Hypothalamus (tissue), 51 donors: ENCODE measurements at regions not wholly inside any gene's neighbourhood (a gene's known extent, or its start where the extent isn't known, plus 50 kb on each side); places are given as distances from the start of the nearest gene placed in this dataset.
A peak's percentile ranks its signal among the peaks of the same experiment; 100 is the strongest.
"Not testable (repeated sequence)": the region's sequence is repeated elsewhere in the genome, so short reads cannot be mapped to it uniquely, and the experiment has no call there.

ENCODE experiments used
- DNase-seq, 51 donors: peaks; one replicate each; lab custom pipeline; 2025; lab: John Stamatoyannopoulos, UW

DNA sequence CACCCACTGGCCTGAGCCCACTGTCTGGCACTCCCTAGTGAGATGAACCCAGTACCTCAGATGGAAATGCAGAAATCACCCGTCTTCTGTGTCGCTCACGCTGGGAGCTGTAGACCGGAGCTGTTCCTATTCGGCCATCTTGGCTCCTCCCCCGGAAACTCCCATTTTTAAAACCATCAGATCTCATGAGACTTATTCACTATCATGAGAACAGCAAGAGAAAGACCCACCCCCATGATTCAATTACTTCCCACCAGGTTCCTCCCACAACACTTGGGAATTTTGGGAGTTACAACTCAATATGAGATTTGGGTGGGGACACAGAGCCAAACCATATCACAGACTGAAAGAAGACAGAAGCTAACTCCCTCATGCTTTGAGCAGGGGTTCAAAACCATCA, 134.5 kb downstream of the SLC39A8 start:
- DNase-seq = not testable (repeated sequence)

DNA sequence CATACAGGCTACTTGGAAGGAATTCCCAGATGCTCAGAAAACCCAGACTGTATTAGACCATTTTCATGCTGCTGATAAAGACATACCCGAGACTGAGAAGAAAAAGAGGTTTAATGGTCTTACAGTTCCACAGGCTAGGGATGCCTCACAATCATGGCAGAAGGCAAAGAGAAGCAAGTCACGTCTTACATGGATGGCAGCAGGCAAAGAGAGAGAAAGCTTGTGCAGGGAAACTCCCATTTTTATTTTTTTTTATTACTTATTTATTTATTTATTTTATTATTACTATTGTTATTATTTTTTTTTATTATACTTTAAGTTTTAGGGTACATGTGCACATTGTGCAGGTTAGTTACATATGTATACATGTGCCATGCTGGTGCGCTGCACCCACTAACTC, 140.6 kb downstream of the SLC39A8 start:
- not testable (repeated sequence) for DNase-seq

DNA sequence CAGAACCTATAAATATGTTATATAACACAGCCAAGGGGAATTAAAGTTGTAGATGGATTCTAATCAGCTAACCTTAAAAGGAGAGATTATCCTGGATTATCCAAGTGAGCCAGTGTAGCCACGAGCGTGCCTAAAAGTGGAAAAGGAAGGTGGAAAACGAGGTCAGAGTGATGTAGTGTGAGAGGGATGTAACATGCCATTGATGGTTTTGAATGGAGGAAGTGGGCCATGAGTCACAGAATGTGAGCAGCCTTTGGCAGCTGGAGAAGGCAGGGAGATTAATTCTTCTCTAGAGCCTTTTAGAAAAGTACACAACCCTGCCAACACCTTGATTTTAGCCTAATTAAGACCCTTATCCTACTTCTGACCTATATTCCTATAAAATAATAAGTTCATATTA, 149.1 kb downstream of the SLC39A8 start:
- peak in 1 of 51 donors; percentile 0 for DNase-seq

DNA sequence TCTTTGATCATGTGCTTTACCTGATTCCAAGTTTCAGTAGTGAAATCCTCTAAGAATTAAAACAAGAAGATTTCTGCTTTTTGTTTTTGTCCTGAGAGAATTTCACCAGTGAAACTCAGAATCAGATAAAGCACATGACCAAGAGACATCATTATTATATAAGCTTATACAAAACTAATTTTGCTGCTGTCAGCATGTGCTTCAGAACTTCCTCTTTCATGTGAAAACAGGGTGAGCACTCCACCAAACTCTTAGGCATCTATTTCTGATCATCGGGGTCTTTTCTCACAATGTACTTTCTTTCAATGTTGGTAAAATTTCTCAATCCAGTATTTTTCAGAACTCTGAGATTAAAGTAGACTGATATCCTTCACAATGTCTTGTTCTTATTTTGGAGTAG, 152.1 kb downstream of the SLC39A8 start:
- DNase-seq = no peak

DNA sequence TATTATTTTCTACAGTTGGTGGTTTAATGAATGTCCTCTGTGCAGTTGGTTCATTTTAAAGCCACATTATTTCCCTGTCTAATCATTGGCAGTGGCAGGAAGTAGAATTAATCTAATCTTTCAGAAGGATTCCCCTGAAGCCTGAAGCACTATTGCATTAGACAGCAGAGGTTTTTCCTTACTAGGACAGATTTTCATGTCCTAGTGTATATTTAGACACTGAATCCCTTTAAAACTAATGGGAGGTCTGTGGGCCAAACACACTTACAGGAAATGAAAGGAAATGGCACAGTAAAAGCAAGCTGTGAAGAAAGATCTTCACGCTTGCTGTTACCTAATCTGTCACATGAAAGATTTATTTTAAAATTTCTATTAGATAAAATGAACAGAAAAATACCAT, 165.2 kb downstream of the SLC39A8 start:
- no peak for DNase-seq

GRCh38 chr4:102174719-102175189, 170.5 kb downstream of the SLC39A8 start:
- DNase-seq = no peak

DNA sequence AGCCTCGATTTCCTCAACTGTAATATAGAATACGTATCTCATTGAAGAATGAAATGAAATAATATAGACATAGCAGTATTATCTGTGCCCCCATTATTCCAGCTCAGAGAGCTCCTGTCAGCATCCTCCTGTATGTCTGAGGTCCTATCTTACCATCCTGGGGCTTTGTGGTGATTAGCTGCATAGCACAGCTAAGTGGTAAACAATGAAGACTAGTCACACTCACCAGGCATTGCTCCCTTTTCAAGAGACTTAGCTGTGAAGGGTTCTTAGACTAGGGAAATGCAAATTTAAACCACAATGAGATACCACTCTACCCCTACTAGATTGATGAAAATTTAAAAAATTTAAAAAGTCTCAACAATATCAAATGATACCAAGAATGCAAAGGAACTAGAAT, 172.9 kb downstream of the SLC39A8 start:
- DNase-seq = no peak

GRCh38 chr4:102170910-102171309, 174.4 kb downstream of the SLC39A8 start:
- DNase-seq = no peak

DNA sequence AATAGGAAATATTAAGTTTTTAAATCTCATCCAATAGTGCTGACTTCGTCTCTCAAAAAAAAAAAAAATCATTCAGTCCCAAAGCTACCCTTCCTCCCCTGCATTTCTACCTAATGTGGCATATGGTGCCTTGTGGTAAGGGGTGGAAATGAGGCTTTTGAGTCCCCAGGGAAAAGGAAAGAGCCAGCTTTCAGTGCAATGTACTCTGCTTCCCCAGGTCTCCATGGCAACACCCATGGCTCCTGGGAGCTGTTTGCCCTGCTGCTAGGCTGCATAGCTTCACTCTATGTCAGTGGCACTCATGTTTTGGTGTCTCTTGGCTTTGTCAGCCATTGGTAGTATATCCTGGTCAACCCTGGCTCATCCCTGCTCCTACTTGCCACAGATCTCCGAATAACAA, 175.9 kb downstream of the SLC39A8 start:
- peak in 10 of 51 donors; percentile 0 to 43 (median 4) for DNase-seq

GRCh38 chr4:102168580-102168979, 176.7 kb downstream of the SLC39A8 start:
- DNase-seq = no peak

DNA sequence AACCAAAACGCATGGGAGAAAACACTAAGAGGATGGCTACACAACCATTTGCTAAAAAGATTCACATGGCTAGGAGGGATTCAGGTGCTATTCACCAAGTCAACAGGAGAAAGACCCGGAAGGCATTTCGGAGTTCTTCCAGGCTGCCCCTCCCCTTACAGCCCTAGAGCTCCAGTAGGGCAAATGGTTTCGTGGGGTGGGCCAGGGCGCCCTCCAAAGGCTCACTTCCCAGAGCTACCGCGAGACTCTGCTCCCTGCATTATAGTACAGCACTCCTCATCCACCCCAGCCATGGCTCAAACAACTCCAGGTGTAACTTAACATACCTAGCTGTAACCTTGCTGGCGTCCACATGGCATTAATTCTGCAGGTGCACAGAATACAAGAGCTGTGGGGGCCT, 179.7 kb downstream of the SLC39A8 start:
- no peak for DNase-seq

GRCh38 chr4:102163404-102164140, 181.7 kb downstream of the SLC39A8 start:
- no peak for DNase-seq

GRCh38 chr4:102157984-102158383, 187.3 kb downstream of the SLC39A8 start:
- no peak for DNase-seq

DNA sequence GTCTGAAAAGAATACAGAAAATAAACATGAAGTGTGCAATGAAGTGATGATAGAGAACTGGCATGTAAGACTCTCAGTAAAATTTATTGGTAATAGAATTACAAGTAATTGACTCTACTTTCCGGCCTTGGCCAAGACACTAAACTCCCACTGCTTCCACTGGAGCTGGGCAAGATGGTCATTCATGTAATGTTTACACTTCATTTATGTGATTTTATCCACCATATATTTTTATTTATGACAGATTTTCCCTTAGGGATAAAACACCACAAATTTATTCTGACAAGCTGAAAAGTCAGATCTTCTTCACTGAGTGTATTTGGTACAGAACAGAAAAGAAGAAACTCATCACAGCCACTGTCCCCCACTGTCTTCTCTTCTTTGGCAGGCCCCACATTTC, 191.9 kb downstream of the SLC39A8 start:
- no peak for DNase-seq

- DNase-seq = no peak
Measured at GRCh38 chr4:102151696-102152095, 193.6 kb downstream of the SLC39A8 start.

DNA sequence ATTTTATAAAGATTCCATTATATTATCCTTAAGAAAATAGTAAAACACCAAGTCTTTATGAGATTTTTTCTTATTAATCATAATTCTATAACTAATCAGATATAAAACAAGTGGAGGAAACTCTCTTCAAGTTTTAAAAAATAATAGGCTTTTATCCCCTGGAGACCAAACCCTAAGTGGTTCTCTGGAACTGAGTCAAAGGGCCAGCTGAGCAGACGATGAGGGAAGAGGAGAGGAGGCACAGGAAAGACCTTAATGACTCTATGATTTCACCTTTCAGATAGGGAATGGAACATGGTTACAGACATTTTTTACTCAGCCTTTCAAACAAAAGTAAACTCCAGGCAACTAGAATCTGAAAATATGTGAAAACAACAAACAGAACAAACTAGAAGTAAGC, 201.8 kb downstream of the SLC39A8 start:
- DNase-seq = no peak

GRCh38 chr4:102141842-102142241, 203.4 kb downstream of the SLC39A8 start:
- no peak for DNase-seq

DNA sequence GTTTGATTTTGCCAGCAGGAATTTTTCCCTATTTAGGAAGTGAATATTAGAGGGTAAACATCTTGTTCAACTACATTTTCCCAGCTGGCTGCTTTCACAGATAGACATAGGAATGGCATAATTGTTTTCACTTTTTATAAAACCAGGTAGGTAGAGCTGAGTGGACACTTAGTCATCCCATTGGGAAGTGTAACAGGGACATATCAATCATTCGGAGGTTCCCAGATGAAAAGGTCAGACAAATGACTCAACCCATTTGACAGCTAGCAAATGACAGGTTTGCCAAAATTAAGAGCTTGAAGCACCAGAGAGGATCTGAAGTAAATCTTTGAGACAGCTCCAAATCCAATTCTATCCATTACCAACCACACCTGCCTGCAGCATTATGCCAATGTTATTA, 205.3 kb downstream of the SLC39A8 start:
- no peak for DNase-seq

DNA sequence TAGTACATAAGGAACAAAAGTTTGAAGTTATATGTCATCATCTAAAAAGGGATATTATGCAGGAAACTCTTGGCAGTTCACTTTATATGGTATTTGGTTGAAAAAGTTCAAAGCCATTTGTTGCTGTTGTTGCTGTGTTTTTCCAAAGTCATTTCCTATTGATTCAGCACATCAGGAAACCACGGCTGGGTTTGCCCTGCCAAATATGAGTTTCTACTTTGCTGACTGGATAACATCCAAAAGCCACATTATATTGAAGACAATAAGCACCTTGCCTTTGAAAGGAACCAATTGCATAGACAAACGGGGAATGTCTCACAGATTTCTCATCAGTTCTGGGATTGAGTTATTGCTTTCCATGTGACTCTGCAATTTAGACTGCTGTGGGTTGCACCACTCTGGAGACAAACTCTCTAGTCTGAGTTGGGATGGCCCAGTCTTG, 206.1 kb downstream of the SLC39A8 start:
- DNase-seq = no peak

- no peak for DNase-seq
Measured at GRCh38 chr4:102137217-102137616, 208.1 kb downstream of the SLC39A8 start.

DNA sequence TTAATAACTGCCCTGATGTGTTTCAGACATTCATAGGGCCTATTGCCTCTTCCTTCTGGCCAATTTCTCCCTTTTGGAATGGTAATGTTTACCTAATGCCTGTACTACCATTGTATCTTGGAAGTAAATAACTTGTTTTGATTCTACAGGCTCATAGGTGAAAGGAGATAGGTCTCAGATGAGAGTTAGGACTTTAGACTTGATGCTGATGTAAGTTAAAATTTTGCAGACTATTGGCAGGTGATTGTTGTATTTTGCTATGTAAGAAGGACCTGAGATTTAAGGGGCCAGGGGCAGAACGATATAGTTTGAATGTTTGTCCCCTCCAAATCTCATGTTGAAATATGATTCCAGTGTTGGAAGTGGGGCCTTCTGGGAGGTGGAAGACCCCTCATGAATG, 215.5 kb downstream of the SLC39A8 start:
- no peak for DNase-seq
